ENCODE measurements at regions not wholly inside any gene's neighbourhood (a gene's known extent, or its start where the extent isn't known, plus 50 kb on each side); places are given as distances from the start of the nearest gene placed in this dataset.
"Not testable (repeated sequence)": the region's sequence is repeated elsewhere in the genome, so short reads cannot be mapped to it uniquely, and the experiment has no call there.

GRCh38 chr2:89758332-89759026 is 1067.0 kb downstream of the RPIA start:
- TF ChIP-seq CTCF, POLR2A, EP300 (IDR thresholded peaks at IDR 0.05): not testable (repeated sequence)

Data from tibial nerve (tissue), 4 donors.